Upper lobe of left lung (tissue), 6 donors: ENCODE measurements at regions not wholly inside any gene's neighbourhood (a gene's known extent, or its start where the extent isn't known, plus 50 kb on each side); places are given as distances from the start of the nearest gene placed in this dataset.

Source experiments
- ATAC-seq, 2 donors: fragments of 200-7000 bp; cut with Tn5 transposase; one replicate each; pipeline ENCODE4 v1.9.1; 2022; ENCODE audit warnings: mild to moderate bottlenecking in 2 of 2, moderate library complexity in 2 of 2; ENCODE audit not compliant: low FRiP score in 2 of 2
- DNase-seq, 2 donors: peaks; one replicate each; pipeline ENCODE4 v3.0.0-alpha.2; 2019 to 2020
- H3K27ac ChIP-seq, 4 donors: fragments of 200-600 bp; sonication (generic); one replicate each; pipeline ENCODE4 v1.5.1; 2016 to 2019
- H3K27me3 ChIP-seq, 4 donors: fragments of 200-600 bp; sonication (generic); one replicate each; pipeline ENCODE4 v1.5.1; 2017 to 2019
- H3K36me3 ChIP-seq, 4 donors: fragments of 200-600 bp; sonication (generic); one replicate each; pipeline ENCODE4 v1.5.1; 2016 to 2019
- H3K4me1 ChIP-seq, 4 donors: fragments of 200-600 bp; sonication (generic); one replicate each; pipeline ENCODE4 v1.5.1; 2018 to 2019
- H3K4me3 ChIP-seq, 4 donors: fragments of 200-600 bp; sonication (generic); one replicate each; pipeline ENCODE4 v1.5.1; 2017 to 2019; ENCODE audit warnings: mild to moderate bottlenecking in 2 of 4, moderate library complexity in 1 of 4
- H3K9me3 ChIP-seq, 4 donors: fragments of 200-600 bp; sonication (generic); one replicate each; pipeline ENCODE4 v1.5.1; 2018 to 2019
- CTCF ChIP-seq, 6 experiments: fragments of 450-650 bp in 4 of 6; fragments of 200-600 bp in 2 of 6; sonication (generic) in 2 of 6; IDR thresholded peaks; one replicate each; pipeline ENCODE4 v1.5.1; 2016 to 2019; ENCODE audit warnings: antibody characterized with exemption in 6 of 6
- EP300 ChIP-seq, 4 donors: sonication (generic); formaldehyde crosslinking; IDR thresholded peaks; one replicate each; pipeline ENCODE4 v1.5.1; 2017; ENCODE audit warnings: antibody characterized with exemption in 4 of 4, control low read depth in 2 of 4
- POLR2A ChIP-seq, 4 donors: fragments of 450-650 bp; IDR thresholded peaks; one replicate each; pipeline ENCODE4 v1.5.1; 2016 to 2017; ENCODE audit warnings: antibody characterized with exemption in 4 of 4, mild to moderate bottlenecking in 2 of 4
- POLR2AphosphoS5 ChIP-seq, 2 donors: sonication (generic); formaldehyde crosslinking; IDR thresholded peaks; one replicate each; pipeline ENCODE4 v1.5.1; 2017; ENCODE audit warnings: antibody characterized with exemption in 2 of 2
- WGBS, 2 donors: methylation state at CpG; one replicate each; pipeline ENCODE4 v1.1.5; 2017 to 2018; 5-methylcytosine and 5-hydroxymethylcytosine counted together
- donor health status: DM: no; HTN: no; CAD: no; lungs with moderate emphysema.
- donor health status: DM: no; HTN: yes; CAD: no; lungs with severe emphysema.

- no peak overlapping the region for H3K4me3 ChIP-seq
- H3K9me3 ChIP-seq = no peaks in the 10 kb centered on the region
- DNase-seq (no peak), ATAC-seq (no peak)
- peaks cover 0 to 17% (median 12%) of the 10 kb centered on the region in 4 donors for H3K27me3 ChIP-seq
- peaks cover 0 to 10% (median 0%) of the 10 kb centered on the region in 4 donors for H3K4me1 ChIP-seq
- H3K27ac ChIP-seq = no peak overlapping the region
- TF ChIP-seq CTCF (IDR thresholded peaks at IDR 0.05) (no peak), EP300 (IDR thresholded peaks at IDR 0.05) (no peak), POLR2A (IDR thresholded peaks at IDR 0.05) (no peak), POLR2AphosphoS5 (IDR thresholded peaks at IDR 0.05) (no peak)
- 80 to 81% methylated on average over 4 of the region's 4 CpGs for WGBS, 2 donors
- no peaks in the 10 kb centered on the region for H3K36me3 ChIP-seq
Observed at GRCh38 chr16:48812856-48813255, 202.9 kb upstream of the N4BP1 start.

- H3K27me3 ChIP-seq = peaks cover 0 to 17% (median 12%) of the 10 kb centered on the region in 4 donors
Observed at GRCh38 chr16:48811478-48811877, 201.5 kb upstream of the N4BP1 start.

GRCh38 chr16:48810803-48811453, 200.9 kb upstream of the N4BP1 start:
- H3K4me3 ChIP-seq = no peak overlapping the region
- ATAC-seq = peak in 1 of 2 donors; percentile 16

More at GRCh38 chr16:48811478-48811877, 201.5 kb upstream of the N4BP1 start:
- Histone ChIP-seq H3K4me1 (peaks cover 0 to 10% (median 0%) of the 10 kb centered on the region in 4 donors), H3K4me3 (no peak overlapping the region), H3K27ac (no peak overlapping the region), H3K36me3 (no peaks in the 10 kb centered on the region), H3K9me3 (no peaks in the 10 kb centered on the region)
- TF ChIP-seq POLR2AphosphoS5 (IDR thresholded peaks at IDR 0.05) (no peak), EP300 (IDR thresholded peaks at IDR 0.05) (no peak), CTCF (IDR thresholded peaks at IDR 0.05) (no peak), POLR2A (IDR thresholded peaks at IDR 0.05) (no peak)
- DNase-seq (no peak), ATAC-seq (no peak)
- 21 to 24% methylated on average over 11 of the region's 11 CpGs for WGBS, 2 donors

GRCh38 chr16:48810436-48810802, 200.4 kb upstream of the N4BP1 start:
- 12 to 20% methylated on average over 5 to 11 of the region's 29 CpGs for WGBS, 2 donors
- peaks cover 0 to 10% (median 0%) of the 10 kb centered on the region in 4 donors for H3K4me1 ChIP-seq
- H3K36me3 ChIP-seq = no peaks in the 10 kb centered on the region
- H3K27me3 ChIP-seq = peaks cover 0 to 17% (median 12%) of the 10 kb centered on the region in 4 donors
- peak in 1 of 2 donors; percentile 8 for ATAC-seq
- H3K9me3 ChIP-seq = no peaks in the 10 kb centered on the region
- no peak for DNase-seq
- TF ChIP-seq POLR2AphosphoS5 (IDR thresholded peaks at IDR 0.05) (no peak), EP300 (IDR thresholded peaks at IDR 0.05) (no peak), CTCF (IDR thresholded peaks at IDR 0.05) (no peak), POLR2A (IDR thresholded peaks at IDR 0.05) (no peak)
- no peak overlapping the region for H3K4me3 ChIP-seq
- no peak overlapping the region for H3K27ac ChIP-seq

More at GRCh38 chr16:48810803-48811453, 200.9 kb upstream of the N4BP1 start:
- 3 to 10% methylated on average over 15 to 45 of the region's 70 CpGs for WGBS, 2 donors
- Histone ChIP-seq H3K27me3 (peaks cover 0 to 17% (median 12%) of the 10 kb centered on the region in 4 donors), H3K36me3 (no peaks in the 10 kb centered on the region), H3K27ac (no peak overlapping the region), H3K9me3 (no peaks in the 10 kb centered on the region), H3K4me1 (peaks cover 0 to 10% (median 0%) of the 10 kb centered on the region in 4 donors)
- peak in 1 of 2 donors; percentile 72 for DNase-seq
- TF ChIP-seq CTCF (IDR thresholded peaks at IDR 0.05) (no peak), POLR2AphosphoS5 (IDR thresholded peaks at IDR 0.05) (no peak), EP300 (IDR thresholded peaks at IDR 0.05) (no peak), POLR2A (IDR thresholded peaks at IDR 0.05) (no peak)

GRCh38 chr16:48790151-48790550, 180.2 kb upstream of the N4BP1 start:
- 69 to 82% methylated on average over 2 of the region's 2 CpGs for WGBS, 2 donors
- Histone ChIP-seq H3K27me3 (no peaks in the 10 kb centered on the region), H3K27ac (no peak overlapping the region), H3K36me3 (no peaks in the 10 kb centered on the region), H3K9me3 (no peaks in the 10 kb centered on the region), H3K4me3 (no peak overlapping the region), H3K4me1 (no peaks in the 10 kb centered on the region)
- TF ChIP-seq POLR2A (IDR thresholded peaks at IDR 0.05) (no peak), POLR2AphosphoS5 (IDR thresholded peaks at IDR 0.05) (no peak), EP300 (IDR thresholded peaks at IDR 0.05) (no peak), CTCF (IDR thresholded peaks at IDR 0.05) (no peak)
- DNase-seq = no peak
- peak in 1 of 2 donors; percentile 37 for ATAC-seq
